GM12875 (cell line): ENCODE measurements at regions not wholly inside any gene's neighbourhood (a gene's known extent, or its start where the extent isn't known, plus 50 kb on each side); places are given as distances from the start of the nearest gene placed in this dataset.

ENCODE experiments used
- H3K4me3 ChIP-seq: one replicate; pipeline ENCODE4 v1.5.1; 2011; ENCODE audit warnings: low read depth, low read length, control low read depth
- CTCF ChIP-seq: IDR thresholded peaks from 2 replicates; pipeline ENCODE4 v1.5.1; 2011; ENCODE audit warnings: low read depth, mild to moderate bottlenecking, control low read depth, inconsistent platforms, low read length, moderate library complexity, borderline replicate concordance; ENCODE audit not compliant: insufficient read depth

GRCh38 chr5:100446879-100447430, 88.2 kb upstream of the FAM174A start:
- TF ChIP-seq CTCF, result no peak
- no peak overlapping the region for H3K4me3 ChIP-seq

- no peak overlapping the region for H3K4me3 ChIP-seq
- no peak for TF ChIP-seq CTCF
Observed at GRCh38 chr5:100444961-100445360, 90.2 kb upstream of the FAM174A start.

GRCh38 chr5:100434815-100435214, 100.4 kb upstream of the FAM174A start:
- TF ChIP-seq CTCF, result no peak
- no peak overlapping the region for H3K4me3 ChIP-seq

GRCh38 chr5:100432741-100433140, 102.4 kb upstream of the FAM174A start:
- H3K4me3 ChIP-seq, result no peak overlapping the region
- TF ChIP-seq CTCF, result no peak

GRCh38 chr5:100430268-100431195, 104.6 kb upstream of the FAM174A start:
- TF ChIP-seq CTCF, result peak; percentile 96
- no peak overlapping the region for H3K4me3 ChIP-seq

GRCh38 chr5:100424787-100425186, 110.4 kb upstream of the FAM174A start:
- no peak for TF ChIP-seq CTCF
- H3K4me3 ChIP-seq, result no peak overlapping the region

- no peak for TF ChIP-seq CTCF
- no peak overlapping the region for H3K4me3 ChIP-seq
Observed at GRCh38 chr5:100424017-100424416, 111.2 kb upstream of the FAM174A start.
